GM12864 (cell line): ENCODE measurements at regions not wholly inside any gene's neighbourhood (a gene's known extent, or its start where the extent isn't known, plus 50 kb on each side); places are given as distances from the start of the nearest gene placed in this dataset.
"Not testable (repeated sequence)": the region's sequence is repeated elsewhere in the genome, so short reads cannot be mapped to it uniquely, and the experiment has no call there.

Source experiments
- DNase-seq: peaks from one replicate; pipeline ENCODE4 v3.0.0-alpha.2; 2011; ENCODE audit warnings: low read depth
- H3K4me3 ChIP-seq: 2 replicates; pipeline ENCODE4 v1.5.1; 2011; ENCODE audit warnings: mild to moderate bottlenecking, low read depth, low read length, control low read depth
- CTCF ChIP-seq: IDR thresholded peaks from 2 replicates; pipeline ENCODE4 v1.5.1; 2011; ENCODE audit warnings: low read depth, mild to moderate bottlenecking, moderate library complexity, low read length, control low read depth, inconsistent platforms; ENCODE audit errors: missing control alignments

DNA sequence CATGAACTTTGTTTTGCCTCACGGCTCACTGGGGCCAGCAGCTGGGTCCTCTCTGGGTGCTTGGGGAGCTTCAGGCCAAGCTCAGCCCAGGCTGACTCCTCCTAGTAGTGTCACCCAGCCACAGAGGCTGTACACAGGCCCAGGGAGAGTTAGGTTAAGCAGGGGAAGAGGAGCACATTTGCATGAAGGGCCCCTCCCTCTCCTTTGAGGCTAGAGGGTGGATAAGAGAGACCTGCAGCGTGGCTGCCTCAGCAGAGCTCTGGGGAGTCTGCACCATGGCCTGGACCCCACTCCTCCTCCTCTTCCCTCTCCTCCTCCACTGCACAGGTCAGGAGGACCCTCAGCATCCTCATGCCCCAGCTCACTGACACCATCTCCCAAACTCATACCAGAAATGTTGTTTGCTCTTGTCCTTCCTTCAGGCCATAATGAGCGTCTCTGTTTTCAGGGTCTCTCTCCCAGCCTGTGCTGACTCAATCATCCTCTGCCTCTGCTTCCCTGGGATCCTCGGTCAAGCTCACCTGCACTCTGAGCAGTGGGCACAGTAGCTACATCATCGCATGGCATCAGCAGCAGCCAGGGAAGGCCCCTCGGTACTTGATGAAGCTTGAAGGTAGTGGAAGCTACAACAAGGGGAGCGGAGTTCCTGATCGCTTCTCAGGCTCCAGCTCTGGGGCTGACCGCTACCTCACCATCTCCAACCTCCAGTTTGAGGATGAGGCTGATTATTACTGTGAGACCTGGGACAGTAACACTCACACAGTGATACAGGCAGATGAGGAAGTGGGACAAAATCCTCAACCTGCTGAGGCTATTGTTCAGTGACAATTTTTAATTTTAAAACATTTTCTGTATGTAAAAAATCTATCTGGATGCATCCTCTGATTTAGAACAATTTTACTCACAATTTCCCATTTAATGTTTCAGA is 82.4 kb upstream of the VPREB1 start:
- peak; percentile 50 for DNase-seq
- no peak for TF ChIP-seq CTCF
- no peak overlapping the region for H3K4me3 ChIP-seq

DNA sequence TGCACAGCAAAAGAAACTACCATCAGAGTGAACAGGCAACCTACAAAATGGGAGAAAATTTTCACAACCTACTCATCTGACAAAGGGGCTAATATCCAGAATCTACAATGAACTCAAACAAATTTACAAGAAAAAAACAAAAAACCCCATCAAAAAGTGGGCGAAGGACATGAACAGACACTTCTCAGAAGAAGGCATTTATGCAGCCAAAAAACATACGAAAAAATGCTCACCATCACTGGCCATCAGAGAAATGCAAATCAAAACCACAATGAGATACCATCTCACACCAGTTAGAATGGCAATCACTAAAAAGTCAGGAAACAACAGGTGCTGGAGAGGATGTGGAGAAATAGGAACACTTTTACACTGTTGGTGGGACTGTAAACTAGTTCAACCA is 83.8 kb upstream of the VPREB1 start:
- not testable (repeated sequence) for DNase-seq, H3K4me3 ChIP-seq

DNA sequence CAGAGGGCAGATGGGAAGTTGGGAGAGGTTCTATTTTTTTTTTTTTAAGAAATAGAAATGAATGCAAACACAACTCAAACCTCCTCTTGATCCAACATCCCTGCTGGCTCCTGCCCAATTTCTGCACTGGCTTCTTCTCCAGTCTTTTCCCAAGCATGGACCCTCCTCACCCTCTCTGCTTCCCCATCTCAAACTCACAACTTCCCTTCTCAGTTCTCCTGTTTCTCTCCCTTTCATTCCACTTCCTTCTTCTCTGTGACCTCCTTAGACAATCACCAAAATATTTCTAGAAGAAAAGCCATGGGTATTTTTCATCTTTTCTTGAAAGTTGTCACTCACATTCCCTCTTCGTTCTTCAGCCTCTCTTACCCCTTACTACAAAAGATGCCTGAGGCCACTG is 85.2 kb upstream of the VPREB1 start:
- TF ChIP-seq CTCF: no peak
- H3K4me3 ChIP-seq: no peak overlapping the region

DNA sequence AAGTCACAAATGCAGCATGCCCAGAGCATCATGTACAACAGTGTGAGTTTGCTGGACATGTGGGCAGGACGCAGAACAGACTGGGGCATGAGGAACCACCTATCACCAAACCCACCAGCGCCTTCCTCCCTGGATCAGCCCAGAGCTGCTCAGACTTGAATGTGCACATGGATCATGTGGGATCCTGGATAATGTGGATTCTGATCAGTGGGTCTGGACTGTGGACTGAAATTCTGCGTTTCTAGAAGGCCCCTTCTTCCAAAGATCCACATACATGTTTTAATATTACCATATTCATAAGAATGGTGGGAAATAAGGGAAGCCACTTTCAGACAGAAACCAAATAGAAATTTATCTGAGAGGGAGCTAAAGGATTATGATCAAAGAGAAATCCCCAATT is 85.6 kb upstream of the VPREB1 start:
- no peak for DNase-seq
- H3K4me3 ChIP-seq: no peak overlapping the region

More for the DNA sequence above, 85.2 kb upstream of the VPREB1 start:
- no peak for DNase-seq

GRCh38 chr22:22158207-22158816 is 86.3 kb upstream of the VPREB1 start:
- H3K4me3 ChIP-seq: no peak overlapping the region
- TF ChIP-seq CTCF: no peak
- no peak for DNase-seq

More for the DNA sequence above, 85.6 kb upstream of the VPREB1 start:
- no peak for TF ChIP-seq CTCF

DNA sequence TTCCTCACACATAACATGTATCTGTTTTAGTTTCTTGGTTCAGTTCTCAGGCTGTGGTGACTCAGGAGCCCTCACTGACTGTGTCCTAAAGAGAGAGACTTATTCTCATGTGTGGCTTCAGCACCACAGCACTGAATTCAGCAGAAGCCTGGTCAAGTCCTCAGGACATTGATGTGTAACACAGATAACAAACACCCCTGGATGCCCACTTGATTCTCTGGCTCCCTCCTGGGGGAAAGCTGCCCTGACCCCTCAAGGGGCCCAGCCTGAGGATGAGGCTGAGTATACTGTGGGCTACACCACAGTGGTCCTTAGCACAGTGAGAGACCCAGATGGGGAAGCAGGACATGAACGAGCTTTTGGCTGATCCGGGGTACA is 87.2 kb upstream of the VPREB1 start:
- H3K4me3 ChIP-seq: no peak overlapping the region
- DNase-seq: no peak
- TF ChIP-seq CTCF: no peak

DNA sequence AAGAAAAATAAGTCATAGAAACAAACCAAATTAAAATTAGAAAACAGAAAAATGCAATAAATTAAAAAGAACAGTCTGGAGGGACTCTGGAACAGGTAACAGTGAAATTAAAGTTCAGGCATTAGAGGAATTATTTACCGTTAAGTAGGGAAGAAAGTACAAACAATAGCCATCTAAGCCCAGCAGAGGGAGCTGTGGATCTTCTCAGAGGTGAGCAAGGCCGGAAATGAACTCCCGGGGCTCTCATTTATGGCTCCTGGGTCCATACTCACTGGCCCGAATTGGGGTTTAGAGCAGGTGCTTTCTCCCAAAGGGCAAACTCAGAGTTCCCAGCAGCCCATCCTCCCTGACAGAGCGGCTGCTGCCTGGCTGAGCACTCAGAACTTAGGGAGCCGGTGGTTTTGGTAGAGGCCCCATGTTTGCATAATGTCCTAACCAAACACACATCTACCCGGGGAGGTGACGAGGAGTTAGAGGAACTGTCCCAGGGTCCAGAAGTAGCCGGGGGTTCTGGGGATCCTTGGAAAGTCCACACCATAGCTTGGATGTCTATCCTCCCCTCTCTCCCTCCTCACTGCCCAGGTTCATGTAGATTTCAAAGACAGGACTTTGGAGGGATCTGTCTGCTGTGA is 87.8 kb upstream of the VPREB1 start:
- peak; percentile 82 for TF ChIP-seq CTCF
- peak; percentile 83 for DNase-seq
- no peak overlapping the region for H3K4me3 ChIP-seq
